GM12891 (cell line): ENCODE measurements at regions not wholly inside any gene's neighbourhood (a gene's known extent, or its start where the extent isn't known, plus 50 kb on each side); places are given as distances from the start of the nearest gene placed in this dataset.

Source experiments
- DNase-seq: peaks from one replicate; pipeline ENCODE4 v3.0.0; 2011; ENCODE audit warnings: low spot score; ENCODE audit not compliant: insufficient read length
- FAIRE-seq: peaks from 2 replicates; lab custom pipeline; 2011; peaks lifted over from hg19 to GRCh38; lab: Jason Lieb, UNC
- PAX5 ChIP-seq: IDR thresholded peaks from 2 replicates; pipeline ENCODE4 v1.6.1; 2011; ENCODE audit warnings: low read length, moderate library complexity, mild to moderate bottlenecking; ENCODE audit not compliant: insufficient read depth, severe bottlenecking
- POLR2A ChIP-seq: IDR thresholded peaks from 2 replicates; pipeline ENCODE4 v1.6.1; 2011; ENCODE audit warnings: low read depth, low read length, control low read depth
- POLR2AphosphoS5 ChIP-seq: IDR thresholded peaks from 2 replicates; pipeline ENCODE4 v1.6.1; 2011; ENCODE audit warnings: low read depth, low read length, control low read depth
- POU2F2 ChIP-seq: IDR thresholded peaks from 2 replicates; pipeline ENCODE4 v1.6.1; 2011; ENCODE audit warnings: low read depth, mild to moderate bottlenecking, control low read depth, low read length, moderate library complexity
- SPI1 ChIP-seq: IDR thresholded peaks from 2 replicates; pipeline ENCODE4 v1.6.1; 2011; ENCODE audit warnings: low read depth, low read length, control low read depth
- TAF1 ChIP-seq: IDR thresholded peaks from 2 replicates; pipeline ENCODE4 v1.6.1; 2011; ENCODE audit warnings: low read depth, low read length, control low read depth

GRCh38 chr6:138017166-138017757 lies 90.0 kb downstream of the PERP start:
- DNase-seq = no peak
- TF ChIP-seq POLR2A (no peak), TAF1 (no peak), SPI1 (no peak), POU2F2 (no peak), PAX5 (no peak), POLR2AphosphoS5 (no peak)
- no peak for FAIRE-seq

- FAIRE-seq (no peak), DNase-seq (no peak)
- TF ChIP-seq TAF1 (no peak), POU2F2 (no peak), PAX5 (no peak), POLR2A (no peak), SPI1 (no peak), POLR2AphosphoS5 (no peak)
These were observed 88.9 kb downstream of the PERP start for GRCh38 chr6:138018297-138018696.

- no peak for DNase-seq
- FAIRE-seq = no peak
- TF ChIP-seq PAX5 (no peak), POLR2A (no peak), SPI1 (no peak), TAF1 (no peak), POLR2AphosphoS5 (no peak), POU2F2 (no peak)
These were observed 81.7 kb downstream of the PERP start for GRCh38 chr6:138025528-138025978.

- TF ChIP-seq PAX5 = no peak
- no peak for TF ChIP-seq POLR2A
- TF ChIP-seq TAF1 = no peak
- no peak for TF ChIP-seq SPI1
- no peak for TF ChIP-seq POLR2AphosphoS5
- TF ChIP-seq POU2F2 = no peak
- DNase-seq = no peak
- no peak for FAIRE-seq
These were observed 80.9 kb downstream of the PERP start for GRCh38 chr6:138026342-138026741.

GRCh38 chr6:138028893-138029292 lies 78.3 kb downstream of the PERP start:
- FAIRE-seq = no peak
- TF ChIP-seq POLR2A = no peak
- no peak for TF ChIP-seq SPI1
- no peak for TF ChIP-seq TAF1
- no peak for TF ChIP-seq POLR2AphosphoS5
- no peak for TF ChIP-seq POU2F2
- no peak for TF ChIP-seq PAX5
- DNase-seq = no peak

- no peak for TF ChIP-seq SPI1
- TF ChIP-seq POU2F2 = no peak
- no peak for TF ChIP-seq POLR2AphosphoS5
- TF ChIP-seq TAF1 = no peak
- TF ChIP-seq PAX5 = no peak
- TF ChIP-seq POLR2A = no peak
- DNase-seq = no peak
- no peak for FAIRE-seq
These were observed 76.3 kb downstream of the PERP start for GRCh38 chr6:138030872-138031271.

GRCh38 chr6:138031417-138031816 lies 75.8 kb downstream of the PERP start:
- DNase-seq (no peak), FAIRE-seq (no peak)
- TF ChIP-seq SPI1 (no peak), TAF1 (no peak), PAX5 (no peak), POLR2AphosphoS5 (no peak), POLR2A (no peak), POU2F2 (no peak)

- TF ChIP-seq TAF1 (no peak), PAX5 (no peak), POU2F2 (no peak), POLR2AphosphoS5 (no peak), POLR2A (no peak), SPI1 (no peak)
- FAIRE-seq = no peak
- no peak for DNase-seq
These were observed 75.4 kb downstream of the PERP start for GRCh38 chr6:138031850-138032249.

GRCh38 chr6:138032571-138032970 lies 74.6 kb downstream of the PERP start:
- TF ChIP-seq SPI1 (no peak), TAF1 (no peak), POLR2AphosphoS5 (no peak), POU2F2 (no peak), POLR2A (no peak), PAX5 (no peak)
- no peak for FAIRE-seq
- DNase-seq = no peak

GRCh38 chr6:138034229-138034628 lies 73.0 kb downstream of the PERP start:
- FAIRE-seq (no peak), DNase-seq (no peak)
- TF ChIP-seq TAF1 (no peak), POU2F2 (no peak), PAX5 (no peak)

GRCh38 chr6:138035070-138035469 lies 72.1 kb downstream of the PERP start:
- FAIRE-seq = no peak
- TF ChIP-seq SPI1 = no peak
- TF ChIP-seq POLR2A = no peak
- TF ChIP-seq TAF1 = no peak
- no peak for TF ChIP-seq PAX5
- no peak for TF ChIP-seq POU2F2
- TF ChIP-seq POLR2AphosphoS5 = no peak
- DNase-seq = no peak
